Natural killer cell (primary cell): ENCODE measurements at regions not wholly inside any gene's neighbourhood (a gene's known extent, or its start where the extent isn't known, plus 50 kb on each side); places are given as distances from the start of the nearest gene placed in this dataset.

ENCODE experiments used
- ATAC-seq, 3 donors: fragments of 150-1000 bp in 2 of 3; fragments of 200-7000 bp in 1 of 3; cut with Tn5 transposase; 1 replicate in 1 of 3; 2 replicates in 2 of 3; pipeline ENCODE4 v1.10.0; 2021; ENCODE audit warnings: mild to moderate bottlenecking in 2 of 3, moderate library complexity in 2 of 3
- DNase-seq, 2 donors: peaks; one replicate each; pipeline versions ENCODE4 v3.0.0 to v3.0.0-alpha.2; 2013 to 2021; ENCODE audit warnings: mixed read lengths in 1 of 2
- H3K27ac ChIP-seq: one replicate; pipeline ENCODE4 v1.5.1; 2013; ENCODE audit warnings: mild to moderate bottlenecking, low read length
- H3K27me3 ChIP-seq: one replicate; pipeline ENCODE4 v1.6.1; 2013; ENCODE audit warnings: low read length; ENCODE audit not compliant: control insufficient read depth, insufficient read depth
- H3K36me3 ChIP-seq: one replicate; pipeline ENCODE4 v1.6.1; 2013; ENCODE audit warnings: low read length; ENCODE audit not compliant: control insufficient read depth, insufficient read depth
- H3K4me1 ChIP-seq: one replicate; pipeline ENCODE4 v1.6.1; 2013; ENCODE audit warnings: low read length; ENCODE audit not compliant: control insufficient read depth, insufficient read depth
- H3K4me3 ChIP-seq: one replicate; pipeline ENCODE4 v1.5.1; 2013; ENCODE audit warnings: low read length
- H3K9me3 ChIP-seq: one replicate; pipeline ENCODE4 v1.6.1; 2013; ENCODE audit warnings: low read length; ENCODE audit not compliant: control insufficient read depth, insufficient read depth
- H3K27ac Mint-ChIP-seq, 2 donors: one replicate each; pipeline ENCODE4 v1.8.0; 2022; ENCODE audit warnings: mild to moderate bottlenecking in 2 of 2, mixed read lengths in 2 of 2, moderate library complexity in 1 of 2
- H3K27me3 Mint-ChIP-seq, 2 donors: one replicate each; pipeline ENCODE4 v1.8.0; 2022; ENCODE audit warnings: low read depth in 2 of 2, mixed read lengths in 2 of 2
- H3K36me3 Mint-ChIP-seq: one replicate; pipeline ENCODE4 v1.8.0; 2022; ENCODE audit warnings: mixed read lengths
- H3K4me1 Mint-ChIP-seq, 2 donors: one replicate each; pipeline ENCODE4 v1.8.0; 2022; ENCODE audit warnings: mixed read lengths in 2 of 2
- H3K4me3 Mint-ChIP-seq: one replicate; pipeline ENCODE4 v1.8.0; 2022; ENCODE audit warnings: mild to moderate bottlenecking, moderate library complexity, mixed read lengths
- H3K9me3 Mint-ChIP-seq, 2 donors: one replicate each; pipeline ENCODE4 v1.8.0; 2022; ENCODE audit warnings: mixed read lengths in 2 of 2
- WGBS: methylation state at CpG from one replicate; pipeline ENCODE4 v1.1.7; 2013; ENCODE audit warnings: missing lambda C conversion rate; ENCODE audit not compliant: insufficient coverage; 5-methylcytosine and 5-hydroxymethylcytosine counted together
- intact Hi-C: fragments of 100-400 bp; cut with micrococcal nuclease; formaldehyde crosslinking; loops from one replicate; pipeline ENCODE4 v1.14.2; 2022
- TF ChIP-seq, protein P1 (sequence below): fragments of 200-600 bp; IDR thresholded peaks from one replicate; pipeline ENCODE4 v1.8.0; 2022; ENCODE audit warnings: antibody characterized with exemption

DNA sequence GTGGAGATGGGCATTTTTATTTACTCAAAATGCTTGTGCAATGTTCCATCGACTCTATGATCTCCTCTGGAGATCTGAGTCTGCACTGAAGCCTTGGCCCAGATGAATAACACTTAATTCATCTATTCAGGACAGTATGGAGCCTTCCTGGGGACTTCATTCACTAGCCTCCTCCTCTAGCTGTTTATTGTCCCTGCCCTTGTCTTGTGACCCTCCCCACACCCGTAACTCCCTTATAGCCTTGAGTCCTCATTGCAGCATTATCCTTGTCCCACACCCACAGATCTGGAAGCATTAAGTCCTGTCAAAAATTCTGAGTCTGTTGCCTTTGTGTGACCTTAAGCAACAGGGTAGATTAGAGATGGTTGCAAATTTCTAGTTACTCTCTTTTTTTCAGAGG lies 138.3 kb upstream of the LMO4 start:
- intact Hi-C loops, result no loop called here
- H3K36me3 Mint-ChIP-seq, result peaks cover 10% of the 10 kb centered on the region
- H3K27ac ChIP-seq, result no peak overlapping the region
- no peak for ATAC-seq
- peaks cover 3 to 4% of the 10 kb centered on the region in 2 donors for H3K9me3 Mint-ChIP-seq
- no peaks in the 10 kb centered on the region for H3K27me3 ChIP-seq
- DNase-seq, result no peak
- no peaks in the 10 kb centered on the region for H3K36me3 ChIP-seq
- no peak overlapping the region for H3K4me3 Mint-ChIP-seq
- WGBS, result 78% methylated on average over 2 of the region's 2 CpGs
- H3K4me1 Mint-ChIP-seq, result no peaks in the 10 kb centered on the region
- no peaks in the 10 kb centered on the region for H3K4me1 ChIP-seq
- TF ChIP-seq, protein P1, sequence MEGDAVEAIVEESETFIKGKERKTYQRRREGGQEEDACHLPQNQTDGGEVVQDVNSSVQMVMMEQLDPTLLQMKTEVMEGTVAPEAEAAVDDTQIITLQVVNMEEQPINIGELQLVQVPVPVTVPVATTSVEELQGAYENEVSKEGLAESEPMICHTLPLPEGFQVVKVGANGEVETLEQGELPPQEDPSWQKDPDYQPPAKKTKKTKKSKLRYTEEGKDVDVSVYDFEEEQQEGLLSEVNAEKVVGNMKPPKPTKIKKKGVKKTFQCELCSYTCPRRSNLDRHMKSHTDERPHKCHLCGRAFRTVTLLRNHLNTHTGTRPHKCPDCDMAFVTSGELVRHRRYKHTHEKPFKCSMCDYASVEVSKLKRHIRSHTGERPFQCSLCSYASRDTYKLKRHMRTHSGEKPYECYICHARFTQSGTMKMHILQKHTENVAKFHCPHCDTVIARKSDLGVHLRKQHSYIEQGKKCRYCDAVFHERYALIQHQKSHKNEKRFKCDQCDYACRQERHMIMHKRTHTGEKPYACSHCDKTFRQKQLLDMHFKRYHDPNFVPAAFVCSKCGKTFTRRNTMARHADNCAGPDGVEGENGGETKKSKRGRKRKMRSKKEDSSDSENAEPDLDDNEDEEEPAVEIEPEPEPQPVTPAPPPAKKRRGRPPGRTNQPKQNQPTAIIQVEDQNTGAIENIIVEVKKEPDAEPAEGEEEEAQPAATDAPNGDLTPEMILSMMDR, result no peak
- H3K4me3 ChIP-seq, result no peak overlapping the region
- peaks cover 10 to 11% of the 10 kb centered on the region in 2 donors for H3K27me3 Mint-ChIP-seq
- no peaks in the 10 kb centered on the region for H3K9me3 ChIP-seq
- no peak overlapping the region for H3K27ac Mint-ChIP-seq

- Histone ChIP-seq H3K4me3 (no peak overlapping the region), H3K27me3 (no peaks in the 10 kb centered on the region), H3K9me3 (no peaks in the 10 kb centered on the region), H3K27ac (no peak overlapping the region), H3K36me3 (no peaks in the 10 kb centered on the region), H3K4me1 (no peaks in the 10 kb centered on the region)
- H3K36me3 Mint-ChIP-seq, result peaks cover 13% of the 10 kb centered on the region
- WGBS, result 88% methylated on average over 2 of the region's 2 CpGs
- TF ChIP-seq, protein P1, result no peak
- H3K4me3 Mint-ChIP-seq, result no peak overlapping the region
- no peak for DNase-seq
- H3K4me1 Mint-ChIP-seq, result no peaks in the 10 kb centered on the region
- intact Hi-C loops, result no loop called here
- H3K9me3 Mint-ChIP-seq, result peaks cover 3 to 4% of the 10 kb centered on the region in 2 donors
- peaks cover 7 to 11% of the 10 kb centered on the region in 2 donors for H3K27me3 Mint-ChIP-seq
- no peak for ATAC-seq
- no peak overlapping the region for H3K27ac Mint-ChIP-seq
Observed at GRCh38 chr1:87191646-87192045, 137.0 kb upstream of the LMO4 start.

- H3K9me3 ChIP-seq, result no peaks in the 10 kb centered on the region
- ATAC-seq (no peak), DNase-seq (no peak)
- intact Hi-C loops, result no loop called here
- no peak overlapping the region for H3K4me3 Mint-ChIP-seq
- no peaks in the 10 kb centered on the region for H3K27me3 ChIP-seq
- H3K27ac Mint-ChIP-seq, result no peak overlapping the region
- no peaks in the 10 kb centered on the region for H3K4me1 ChIP-seq
- H3K4me3 ChIP-seq, result no peak overlapping the region
- TF ChIP-seq, protein P1, result no peak
- no peak overlapping the region for H3K27ac ChIP-seq
- no peaks in the 10 kb centered on the region for H3K4me1 Mint-ChIP-seq
- H3K36me3 Mint-ChIP-seq, result peaks cover 13% of the 10 kb centered on the region
- H3K27me3 Mint-ChIP-seq, result peaks cover 7 to 11% of the 10 kb centered on the region in 2 donors
- WGBS, result no CpG with 5 or more reads among the region's 1 CpG
- peaks cover 4 to 5% of the 10 kb centered on the region in 2 donors for H3K9me3 Mint-ChIP-seq
- H3K36me3 ChIP-seq, result no peaks in the 10 kb centered on the region
Observed at GRCh38 chr1:87194271-87194774, 134.4 kb upstream of the LMO4 start.

DNA sequence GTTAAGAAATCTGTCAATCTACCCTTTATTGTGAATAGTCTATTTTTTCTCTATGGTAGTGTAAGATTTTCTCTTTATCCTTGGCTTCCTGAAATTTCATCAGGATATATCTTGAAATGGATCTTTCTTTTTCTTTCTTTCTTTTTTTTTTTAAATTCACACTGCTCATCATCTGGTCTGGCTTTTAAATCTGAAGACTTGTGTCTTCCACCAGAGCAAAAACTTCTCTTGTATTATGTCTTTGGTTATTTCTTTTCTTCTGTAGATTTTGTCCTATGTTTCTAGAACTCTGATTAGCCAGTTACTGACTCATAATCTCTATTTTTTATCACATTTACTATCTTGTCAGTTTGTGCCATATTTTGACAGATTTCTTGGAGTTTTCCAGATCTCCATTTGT lies 133.8 kb upstream of the LMO4 start:
- Histone ChIP-seq H3K4me1 (no peaks in the 10 kb centered on the region), H3K27ac (no peak overlapping the region), H3K27me3 (no peaks in the 10 kb centered on the region), H3K4me3 (no peak overlapping the region), H3K36me3 (no peaks in the 10 kb centered on the region), H3K9me3 (no peaks in the 10 kb centered on the region)
- no peaks in the 10 kb centered on the region for H3K4me1 Mint-ChIP-seq
- ATAC-seq, result no peak
- H3K36me3 Mint-ChIP-seq, result peaks cover 13% of the 10 kb centered on the region
- H3K27me3 Mint-ChIP-seq, result peaks cover 8 to 13% of the 10 kb centered on the region in 2 donors
- DNase-seq, result no peak
- TF ChIP-seq, protein P1, result no peak
- intact Hi-C loops, result no loop called here
- no peak overlapping the region for H3K4me3 Mint-ChIP-seq
- no peak overlapping the region for H3K27ac Mint-ChIP-seq
- H3K9me3 Mint-ChIP-seq, result peaks cover 4 to 5% of the 10 kb centered on the region in 2 donors
